ENCODE measurements at regions not wholly inside any gene's neighbourhood (a gene's known extent, or its start where the extent isn't known, plus 50 kb on each side); places are given as distances from the start of the nearest gene placed in this dataset.

DNA sequence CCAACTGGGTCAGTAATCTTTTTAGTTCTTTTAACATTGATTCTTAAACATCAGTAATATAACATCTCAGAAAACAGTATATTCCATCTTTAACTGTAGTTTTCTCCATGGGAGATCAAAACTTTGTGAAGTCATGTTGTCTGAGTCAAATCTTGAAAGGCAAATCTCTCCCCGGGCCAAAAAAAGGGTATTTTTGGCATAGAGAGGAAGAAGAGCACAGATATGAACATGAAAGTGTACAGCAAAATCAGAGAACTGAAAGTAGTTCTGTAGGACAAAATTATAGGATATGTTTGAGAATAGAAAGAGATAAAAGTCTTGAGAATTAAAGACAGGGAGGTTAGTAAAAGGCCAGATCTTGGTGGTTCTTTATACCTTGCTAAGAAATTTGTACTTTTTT is 176.4 kb upstream of the GYPA start:
- TF ChIP-seq, protein P1, sequence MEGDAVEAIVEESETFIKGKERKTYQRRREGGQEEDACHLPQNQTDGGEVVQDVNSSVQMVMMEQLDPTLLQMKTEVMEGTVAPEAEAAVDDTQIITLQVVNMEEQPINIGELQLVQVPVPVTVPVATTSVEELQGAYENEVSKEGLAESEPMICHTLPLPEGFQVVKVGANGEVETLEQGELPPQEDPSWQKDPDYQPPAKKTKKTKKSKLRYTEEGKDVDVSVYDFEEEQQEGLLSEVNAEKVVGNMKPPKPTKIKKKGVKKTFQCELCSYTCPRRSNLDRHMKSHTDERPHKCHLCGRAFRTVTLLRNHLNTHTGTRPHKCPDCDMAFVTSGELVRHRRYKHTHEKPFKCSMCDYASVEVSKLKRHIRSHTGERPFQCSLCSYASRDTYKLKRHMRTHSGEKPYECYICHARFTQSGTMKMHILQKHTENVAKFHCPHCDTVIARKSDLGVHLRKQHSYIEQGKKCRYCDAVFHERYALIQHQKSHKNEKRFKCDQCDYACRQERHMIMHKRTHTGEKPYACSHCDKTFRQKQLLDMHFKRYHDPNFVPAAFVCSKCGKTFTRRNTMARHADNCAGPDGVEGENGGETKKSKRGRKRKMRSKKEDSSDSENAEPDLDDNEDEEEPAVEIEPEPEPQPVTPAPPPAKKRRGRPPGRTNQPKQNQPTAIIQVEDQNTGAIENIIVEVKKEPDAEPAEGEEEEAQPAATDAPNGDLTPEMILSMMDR (IDR thresholded peaks at IDR 0.05; ENCODE audit: insufficient read depth, low read depth, low read length) = no peak
- no peak overlapping the region for H3K4me3 ChIP-seq (ENCODE audit: low read depth, low read length)
- no peak for DNase-seq (ENCODE audit: low read depth)

DNA sequence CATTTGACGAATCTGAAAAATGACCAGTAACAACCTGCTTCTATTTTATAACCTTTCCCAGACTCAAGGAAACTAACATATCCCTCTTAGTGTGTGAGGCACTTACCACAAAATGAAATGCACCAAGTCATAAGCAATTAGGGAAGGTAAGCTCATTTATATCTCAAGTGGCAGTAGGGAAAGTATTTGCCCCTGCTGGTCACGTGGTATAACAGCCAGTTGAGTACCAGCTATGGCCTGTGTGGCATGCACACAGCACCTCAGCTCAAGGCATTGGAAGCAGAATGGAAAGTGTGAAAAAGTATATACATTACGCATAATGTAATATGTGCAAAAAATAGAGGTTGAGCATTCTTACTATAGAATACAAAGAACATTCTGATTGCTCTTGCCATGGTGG is 178.3 kb upstream of the GYPA start:
- DNase-seq (ENCODE audit: low read depth) = no peak
- TF ChIP-seq, protein P1 (IDR thresholded peaks at IDR 0.05; ENCODE audit: insufficient read depth, low read depth, low read length) = no peak
- H3K4me3 ChIP-seq (ENCODE audit: low read depth, low read length) = no peak overlapping the region

DNA sequence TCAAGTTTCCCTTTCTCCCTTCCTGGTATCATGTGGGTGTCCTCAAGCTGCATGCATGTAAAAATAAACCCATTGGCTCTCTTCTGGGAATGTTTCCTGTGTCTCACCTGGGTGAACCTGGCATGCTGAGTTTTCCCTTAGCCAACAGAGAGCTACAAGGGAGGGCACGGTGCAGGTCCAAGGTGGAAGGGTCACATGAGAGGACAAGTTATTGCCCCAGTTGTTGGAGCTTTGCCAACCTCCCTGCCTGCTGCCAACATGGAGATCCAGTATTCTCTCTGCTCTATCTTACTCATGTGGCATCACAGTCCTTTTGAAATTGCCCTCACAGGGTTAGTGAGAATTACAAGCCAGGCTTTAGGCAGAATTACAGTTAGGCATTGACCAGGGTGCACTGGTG is 196.1 kb upstream of the GYPA start:
- H3K4me3 ChIP-seq (ENCODE audit: low read depth, low read length) = no peak overlapping the region
- TF ChIP-seq, protein P1 (IDR thresholded peaks at IDR 0.05; ENCODE audit: insufficient read depth, low read depth, low read length) = no peak
- no peak for DNase-seq (ENCODE audit: low read depth)

DNA sequence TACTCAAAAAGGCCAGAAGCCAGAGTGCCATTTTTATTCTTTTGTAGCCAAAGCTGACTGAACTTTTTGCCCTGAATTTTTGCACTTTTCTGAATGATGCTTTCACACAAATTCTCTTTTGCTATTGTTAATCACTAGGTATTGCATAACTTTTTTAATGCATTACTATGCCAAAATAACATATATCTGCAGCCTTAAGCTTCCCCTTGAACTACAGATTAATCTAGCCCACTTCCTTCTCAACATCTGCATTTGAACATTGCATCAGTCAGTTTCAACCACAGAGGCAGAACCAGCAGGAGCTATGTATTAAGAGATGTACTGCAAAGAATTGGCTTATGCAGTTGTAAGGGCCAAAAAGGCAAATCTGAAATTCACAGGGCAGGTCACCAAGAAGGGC is 197.6 kb upstream of the GYPA start:
- no peak for DNase-seq (ENCODE audit: low read depth)
- TF ChIP-seq, protein P1 (IDR thresholded peaks at IDR 0.05; ENCODE audit: insufficient read depth, low read depth, low read length) = no peak
- H3K4me3 ChIP-seq (ENCODE audit: low read depth, low read length) = no peak overlapping the region

DNA sequence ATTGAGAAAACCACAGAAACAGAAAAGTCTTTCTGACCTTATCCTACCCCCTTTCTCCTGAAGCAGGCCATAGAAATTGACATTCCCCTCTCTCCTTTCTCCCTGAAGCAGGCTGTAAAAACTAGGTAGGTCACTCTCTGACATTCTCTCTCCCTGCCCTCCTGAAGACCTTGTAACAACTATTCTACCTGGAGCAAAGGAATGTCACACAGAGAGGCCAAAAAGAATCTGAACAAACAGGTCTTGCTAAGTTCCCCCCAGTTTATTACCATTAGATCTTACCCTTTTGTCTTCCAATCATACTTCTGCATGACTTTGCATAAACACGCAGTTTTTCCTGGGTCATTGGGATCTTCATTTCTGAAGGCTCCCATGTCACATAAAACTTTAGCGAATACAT is 198.3 kb upstream of the GYPA start:
- DNase-seq (ENCODE audit: low read depth) = no peak
- TF ChIP-seq, protein P1 (IDR thresholded peaks at IDR 0.05; ENCODE audit: insufficient read depth, low read depth, low read length) = no peak
- H3K4me3 ChIP-seq (ENCODE audit: low read depth, low read length) = no peak overlapping the region

DNA sequence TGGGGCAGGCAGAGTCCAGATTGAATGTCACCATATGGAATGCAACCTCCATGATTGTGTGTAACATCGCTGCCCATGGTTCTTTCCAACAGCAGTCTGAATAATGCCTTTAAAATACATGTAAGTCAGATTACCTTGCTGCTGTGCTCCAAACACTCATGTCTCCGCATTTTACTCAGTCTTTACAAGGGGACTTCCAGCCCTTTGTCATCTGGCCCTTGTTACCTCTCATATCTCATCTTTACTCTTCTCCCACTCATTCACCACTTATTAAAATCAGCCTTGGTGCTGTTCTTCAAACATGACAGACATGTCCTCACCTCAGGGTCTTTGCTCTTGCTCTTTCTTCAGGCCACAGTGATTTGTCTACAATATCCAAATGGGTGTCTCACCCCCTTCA is 200.4 kb upstream of the GYPA start:
- DNase-seq (ENCODE audit: low read depth) = no peak
- TF ChIP-seq, protein P1 (IDR thresholded peaks at IDR 0.05; ENCODE audit: insufficient read depth, low read depth, low read length) = no peak
- no peak overlapping the region for H3K4me3 ChIP-seq (ENCODE audit: low read depth, low read length)

DNA sequence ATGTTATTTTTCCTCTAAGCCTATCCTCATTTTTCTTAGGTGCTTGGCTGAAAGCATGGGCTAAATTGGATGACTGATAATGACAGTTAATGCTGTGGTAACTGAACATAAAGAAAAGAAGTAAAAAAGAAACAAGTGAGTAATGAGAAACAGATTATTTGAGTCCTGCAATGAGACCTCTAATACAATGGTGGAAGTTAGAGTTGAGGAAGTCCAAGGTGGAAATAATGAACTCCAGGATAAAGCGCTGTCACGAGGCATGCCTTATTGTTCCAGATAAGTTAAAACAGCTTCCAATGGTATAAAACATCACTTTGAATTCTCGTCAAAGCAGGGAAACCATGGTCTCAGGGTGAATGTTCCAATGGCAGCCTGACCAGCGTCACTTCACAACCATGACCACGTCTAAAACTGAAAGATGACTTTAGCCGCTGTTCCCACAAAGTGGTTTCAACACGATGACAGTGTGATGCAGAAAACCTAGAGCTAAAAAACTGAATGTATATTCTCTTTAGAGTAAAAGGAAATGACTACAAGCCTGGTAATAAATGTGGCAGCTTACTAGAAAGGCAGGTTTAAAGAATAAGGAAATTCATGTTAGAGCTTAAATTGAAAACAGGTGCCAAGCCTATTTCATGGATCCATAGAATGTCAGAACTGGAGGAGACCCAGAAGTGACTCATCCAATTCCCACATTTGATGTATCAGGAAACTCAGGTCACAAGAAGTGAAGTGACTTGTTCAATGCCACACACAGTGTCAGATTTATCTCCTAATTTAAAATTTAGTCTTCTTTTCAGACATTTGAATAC is 202.6 kb upstream of the GYPA start:
- TF ChIP-seq, protein P1 (IDR thresholded peaks at IDR 0.05; ENCODE audit: insufficient read depth, low read depth, low read length) = no peak
- DNase-seq (ENCODE audit: low read depth) = no peak

More for the DNA sequence above, 202.6 kb upstream of the GYPA start:
- no peak overlapping the region for H3K4me3 ChIP-seq (ENCODE audit: low read depth, low read length)
